Mucosa of descending colon (tissue), 3 donors: ENCODE measurements at regions not wholly inside any gene's neighbourhood (a gene's known extent, or its start where the extent isn't known, plus 50 kb on each side); places are given as distances from the start of the nearest gene placed in this dataset.

ENCODE experiments used
- ATAC-seq: fragments of 200-7000 bp; cut with Tn5 transposase; one replicate; pipeline ENCODE4 v1.9.1; 2020; ENCODE audit warnings: mild to moderate bottlenecking, moderate library complexity
- DNase-seq, 3 donors: peaks; one replicate each; pipeline ENCODE4 v3.0.0-alpha.2; 2020
- H3K36me3 ChIP-seq: fragments of 200-600 bp; one replicate; pipeline ENCODE4 v1.8.0; 2021; ENCODE audit warnings: low read depth, mild to moderate bottlenecking
- H3K4me1 ChIP-seq: fragments of 200-600 bp; one replicate; pipeline ENCODE4 v1.8.0; 2021; ENCODE audit warnings: low read depth, mild to moderate bottlenecking
- H3K4me3 ChIP-seq: fragments of 200-600 bp; one replicate; pipeline ENCODE4 v1.8.0; 2021; ENCODE audit warnings: mild to moderate bottlenecking
- H3K9me3 ChIP-seq: fragments of 200-600 bp; one replicate; pipeline ENCODE4 v1.8.0; 2021; ENCODE audit warnings: mild to moderate bottlenecking
- CTCF ChIP-seq: fragments of 200-600 bp; IDR thresholded peaks from one replicate; pipeline ENCODE4 v1.8.0; 2022; ENCODE audit warnings: antibody characterized with exemption, mild to moderate bottlenecking
- intact Hi-C, 2 donors: fragments of 100-400 bp; cut with DNase I in 1 of 2; cut with micrococcal nuclease in 1 of 2; formaldehyde crosslinking; loops; one replicate each; pipeline versions ENCODE4 v1.11.0 to v1.11.1; 2022; cut with DNase I, micrococcal nuclease
- donor health status: DM: no; HTN: no; CAD: no; lungs with moderate emphysema.
- donor health status: DM: no; HTN: no; CAD: no.
- donor health status: DM: no; HTN: yes; CAD: no.

- intact Hi-C loops, result no loop called here
- DNase-seq (no peak), ATAC-seq (no peak)
Measured at GRCh38 chr18:37654034-37654433, 88.4 kb upstream of the CELF4 start.

GRCh38 chr18:37653618-37654017, 88.0 kb upstream of the CELF4 start:
- TF ChIP-seq CTCF, result no peak
- no peak for ATAC-seq
- no peak for DNase-seq
- Histone ChIP-seq H3K36me3 (no peaks in the 10 kb centered on the region), H3K4me1 (no peaks in the 10 kb centered on the region), H3K9me3 (peaks cover 5% of the 10 kb centered on the region), H3K4me3 (no peak overlapping the region)
- intact Hi-C loops, result no loop called here

More at GRCh38 chr18:37654034-37654433, 88.4 kb upstream of the CELF4 start:
- Histone ChIP-seq H3K4me1 (no peaks in the 10 kb centered on the region), H3K36me3 (no peaks in the 10 kb centered on the region), H3K4me3 (no peak overlapping the region), H3K9me3 (peaks cover 4% of the 10 kb centered on the region)
- TF ChIP-seq CTCF, result no peak

- TF ChIP-seq CTCF, result no peak
- H3K4me3 ChIP-seq, result no peak overlapping the region
- ATAC-seq, result no peak
- H3K4me1 ChIP-seq, result no peaks in the 10 kb centered on the region
- DNase-seq, result no peak
- intact Hi-C loops, result no loop called here
- no peaks in the 10 kb centered on the region for H3K36me3 ChIP-seq
- peaks cover 17% of the 10 kb centered on the region for H3K9me3 ChIP-seq
Measured at GRCh38 chr18:37649930-37650329, 84.3 kb upstream of the CELF4 start.

- H3K9me3 ChIP-seq, result peaks cover 19% of the 10 kb centered on the region
- DNase-seq (no peak), ATAC-seq (no peak)
- TF ChIP-seq CTCF, result no peak
- H3K4me3 ChIP-seq, result no peak overlapping the region
- intact Hi-C loops, result no loop called here
- no peaks in the 10 kb centered on the region for H3K4me1 ChIP-seq
- H3K36me3 ChIP-seq, result no peaks in the 10 kb centered on the region
Measured at GRCh38 chr18:37649416-37649815, 83.8 kb upstream of the CELF4 start.

GRCh38 chr18:37641573-37641972, 76.0 kb upstream of the CELF4 start:
- no peak for TF ChIP-seq CTCF
- no peak overlapping the region for H3K4me3 ChIP-seq
- DNase-seq (no peak), ATAC-seq (no peak)
- intact Hi-C loops, result no loop called here
- H3K9me3 ChIP-seq, result peaks cover 18% of the 10 kb centered on the region
- no peaks in the 10 kb centered on the region for H3K36me3 ChIP-seq
- no peaks in the 10 kb centered on the region for H3K4me1 ChIP-seq

- H3K9me3 ChIP-seq, result peaks cover 8% of the 10 kb centered on the region
- no peak overlapping the region for H3K4me3 ChIP-seq
- H3K36me3 ChIP-seq, result no peaks in the 10 kb centered on the region
- intact Hi-C loops, result no loop called here
- H3K4me1 ChIP-seq, result no peaks in the 10 kb centered on the region
- TF ChIP-seq CTCF, result no peak
- DNase-seq (no peak), ATAC-seq (no peak)
Measured at GRCh38 chr18:37640504-37640903, 74.9 kb upstream of the CELF4 start.
